ENCODE measurements at regions not wholly inside any gene's neighbourhood (a gene's known extent, or its start where the extent isn't known, plus 50 kb on each side); places are given as distances from the start of the nearest gene placed in this dataset.

- Histone ChIP-seq H3K9me2 (ENCODE audit: insufficient read depth) (no peaks in the 10 kb centered on the region), H2AFZ (no peak overlapping the region), H3K4me2 (no peak overlapping the region), H3K36me3 (ENCODE audit: insufficient read depth) (no peaks in the 10 kb centered on the region), H3K4me3 (no peak overlapping the region), H3K4me1 (ENCODE audit: insufficient read depth) (no peaks in the 10 kb centered on the region), H3K27ac (ENCODE audit: low read depth) (no peak overlapping the region), H3F3A (replicated peaks; ENCODE audit: low read depth) (no peaks in the 10 kb centered on the region), H3K79me2 (replicated peaks; ENCODE audit: insufficient read depth) (no peaks in the 10 kb centered on the region), H3K27me3 (ENCODE audit: insufficient read depth) (no peaks in the 10 kb centered on the region), H4K20me1 (replicated peaks; ENCODE audit: insufficient read depth) (no peaks in the 10 kb centered on the region)
- H3K9me3 Mint-ChIP-seq: no peaks in the 10 kb centered on the region
- no peak for ATAC-seq
- H3K4me1 Mint-ChIP-seq: no peaks in the 10 kb centered on the region; the same call in 2 of the 3 replicates
- no peak overlapping the region for H3K27ac Mint-ChIP-seq
- H3K36me3 Mint-ChIP-seq (ENCODE audit: low read depth): no peaks in the 10 kb centered on the region
- no peak overlapping the region for H3K4me3 Mint-ChIP-seq
- no peak for DNase-seq (ENCODE audit: low spot score)
- TF ChIP-seq STAT1 (IDR thresholded peaks at IDR 0.05; ENCODE audit: unreplicated experiment): no peak
- no peak for TF ChIP-seq REST (IDR thresholded peaks at IDR 0.05; ENCODE audit: unreplicated experiment)
- TF ChIP-seq EZH2 (IDR thresholded peaks at IDR 0.05; ENCODE audit: low read depth, unreplicated experiment): no peak
- TF ChIP-seq ZNF114 (CRISPR knock-in tag; IDR thresholded peaks at IDR 0.05): no peak
- TF ChIP-seq JUNB (IDR thresholded peaks at IDR 0.05; ENCODE audit: unreplicated experiment): no peak
- TF ChIP-seq CREB1 (CRISPR knock-in tag; IDR thresholded peaks at IDR 0.05; ENCODE audit: low read depth): no peak
- TF ChIP-seq, protein P1, sequence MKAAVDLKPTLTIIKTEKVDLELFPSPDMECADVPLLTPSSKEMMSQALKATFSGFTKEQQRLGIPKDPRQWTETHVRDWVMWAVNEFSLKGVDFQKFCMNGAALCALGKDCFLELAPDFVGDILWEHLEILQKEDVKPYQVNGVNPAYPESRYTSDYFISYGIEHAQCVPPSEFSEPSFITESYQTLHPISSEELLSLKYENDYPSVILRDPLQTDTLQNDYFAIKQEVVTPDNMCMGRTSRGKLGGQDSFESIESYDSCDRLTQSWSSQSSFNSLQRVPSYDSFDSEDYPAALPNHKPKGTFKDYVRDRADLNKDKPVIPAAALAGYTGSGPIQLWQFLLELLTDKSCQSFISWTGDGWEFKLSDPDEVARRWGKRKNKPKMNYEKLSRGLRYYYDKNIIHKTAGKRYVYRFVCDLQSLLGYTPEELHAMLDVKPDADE (IDR thresholded peaks at IDR 0.05): no peak
- no peak for TF ChIP-seq NANOG (IDR thresholded peaks at IDR 0.05; ENCODE audit: borderline replicate concordance)
- TF ChIP-seq, protein P2, sequence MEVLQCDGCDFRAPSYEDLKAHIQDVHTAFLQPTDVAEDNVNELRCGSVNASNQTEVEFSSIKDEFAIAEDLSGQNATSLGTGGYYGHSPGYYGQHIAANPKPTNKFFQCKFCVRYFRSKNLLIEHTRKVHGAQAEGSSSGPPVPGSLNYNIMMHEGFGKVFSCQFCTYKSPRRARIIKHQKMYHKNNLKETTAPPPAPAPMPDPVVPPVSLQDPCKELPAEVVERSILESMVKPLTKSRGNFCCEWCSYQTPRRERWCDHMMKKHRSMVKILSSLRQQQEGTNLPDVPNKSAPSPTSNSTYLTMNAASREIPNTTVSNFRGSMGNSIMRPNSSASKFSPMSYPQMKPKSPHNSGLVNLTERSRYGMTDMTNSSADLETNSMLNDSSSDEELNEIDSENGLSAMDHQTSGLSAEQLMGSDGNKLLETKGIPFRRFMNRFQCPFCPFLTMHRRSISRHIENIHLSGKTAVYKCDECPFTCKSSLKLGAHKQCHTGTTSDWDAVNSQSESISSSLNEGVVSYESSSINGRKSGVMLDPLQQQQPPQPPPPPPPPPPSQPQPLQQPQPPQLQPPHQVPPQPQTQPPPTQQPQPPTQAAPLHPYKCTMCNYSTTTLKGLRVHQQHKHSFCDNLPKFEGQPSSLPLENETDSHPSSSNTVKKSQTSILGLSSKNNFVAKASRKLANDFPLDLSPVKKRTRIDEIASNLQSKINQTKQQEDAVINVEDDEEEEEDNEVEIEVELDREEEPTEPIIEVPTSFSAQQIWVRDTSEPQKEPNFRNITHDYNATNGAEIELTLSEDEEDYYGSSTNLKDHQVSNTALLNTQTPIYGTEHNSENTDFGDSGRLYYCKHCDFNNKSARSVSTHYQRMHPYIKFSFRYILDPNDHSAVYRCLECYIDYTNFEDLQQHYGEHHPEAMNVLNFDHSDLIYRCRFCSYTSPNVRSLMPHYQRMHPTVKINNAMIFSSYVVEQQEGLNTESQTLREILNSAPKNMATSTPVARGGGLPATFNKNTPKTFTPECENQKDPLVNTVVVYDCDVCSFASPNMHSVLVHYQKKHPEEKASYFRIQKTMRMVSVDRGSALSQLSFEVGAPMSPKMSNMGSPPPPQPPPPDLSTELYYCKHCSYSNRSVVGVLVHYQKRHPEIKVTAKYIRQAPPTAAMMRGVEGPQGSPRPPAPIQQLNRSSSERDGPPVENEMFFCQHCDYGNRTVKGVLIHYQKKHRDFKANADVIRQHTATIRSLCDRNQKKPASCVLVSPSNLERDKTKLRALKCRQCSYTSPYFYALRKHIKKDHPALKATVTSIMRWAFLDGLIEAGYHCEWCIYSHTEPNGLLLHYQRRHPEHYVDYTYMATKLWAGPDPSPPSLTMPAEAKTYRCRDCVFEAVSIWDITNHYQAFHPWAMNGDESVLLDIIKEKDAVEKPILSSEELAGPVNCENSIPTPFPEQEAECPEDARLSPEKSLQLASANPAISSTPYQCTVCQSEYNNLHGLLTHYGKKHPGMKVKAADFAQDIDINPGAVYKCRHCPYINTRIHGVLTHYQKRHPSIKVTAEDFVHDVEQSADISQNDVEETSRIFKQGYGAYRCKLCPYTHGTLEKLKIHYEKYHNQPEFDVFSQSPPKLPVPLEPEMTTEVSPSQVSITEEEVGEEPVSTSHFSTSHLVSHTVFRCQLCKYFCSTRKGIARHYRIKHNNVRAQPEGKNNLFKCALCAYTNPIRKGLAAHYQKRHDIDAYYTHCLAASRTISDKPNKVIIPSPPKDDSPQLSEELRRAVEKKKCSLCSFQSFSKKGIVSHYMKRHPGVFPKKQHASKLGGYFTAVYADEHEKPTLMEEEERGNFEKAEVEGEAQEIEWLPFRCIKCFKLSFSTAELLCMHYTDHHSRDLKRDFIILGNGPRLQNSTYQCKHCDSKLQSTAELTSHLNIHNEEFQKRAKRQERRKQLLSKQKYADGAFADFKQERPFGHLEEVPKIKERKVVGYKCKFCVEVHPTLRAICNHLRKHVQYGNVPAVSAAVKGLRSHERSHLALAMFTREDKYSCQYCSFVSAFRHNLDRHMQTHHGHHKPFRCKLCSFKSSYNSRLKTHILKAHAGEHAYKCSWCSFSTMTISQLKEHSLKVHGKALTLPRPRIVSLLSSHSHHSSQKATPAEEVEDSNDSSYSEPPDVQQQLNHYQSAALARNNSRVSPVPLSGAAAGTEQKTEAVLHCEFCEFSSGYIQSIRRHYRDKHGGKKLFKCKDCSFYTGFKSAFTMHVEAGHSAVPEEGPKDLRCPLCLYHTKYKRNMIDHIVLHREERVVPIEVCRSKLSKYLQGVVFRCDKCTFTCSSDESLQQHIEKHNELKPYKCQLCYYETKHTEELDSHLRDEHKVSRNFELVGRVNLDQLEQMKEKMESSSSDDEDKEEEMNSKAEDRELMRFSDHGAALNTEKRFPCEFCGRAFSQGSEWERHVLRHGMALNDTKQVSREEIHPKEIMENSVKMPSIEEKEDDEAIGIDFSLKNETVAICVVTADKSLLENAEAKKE (CRISPR knock-in tag; IDR thresholded peaks at IDR 0.05): no peak
- TF ChIP-seq ZNF331 (CRISPR knock-in tag; IDR thresholded peaks at IDR 0.05; ENCODE audit: low read depth): no peak
- no peak for TF ChIP-seq EZH2phosphoT487 (IDR thresholded peaks at IDR 0.05; ENCODE audit: unreplicated experiment)
- TF ChIP-seq CTCF (conservative IDR thresholded peaks at IDR 0.05; ENCODE audit: low read depth in 2 of 2): no peak
- TF ChIP-seq POLR2AphosphoS5 (IDR thresholded peaks at IDR 0.05; ENCODE audit: low read depth): no peak
- H3K27me3 Mint-ChIP-seq (ENCODE audit: insufficient read depth, low read depth, poor library complexity): peaks cover 4% of the 10 kb centered on the region
Observed at GRCh38 chr2:239745386-239746227, 279.5 kb downstream of the NDUFA10 start.
